SKM-1 treated with dmso at 0.1 percent for 144 hours (cell line): ENCODE measurements at regions not wholly inside any gene's neighbourhood (a gene's known extent, or its start where the extent isn't known, plus 50 kb on each side); places are given as distances from the start of the nearest gene placed in this dataset.

Experiments
- DNase-seq: peaks from one replicate; lab custom pipeline; 2025; ENCODE audit not compliant: unreplicated experiment; lab: John Stamatoyannopoulos, UW

DNA sequence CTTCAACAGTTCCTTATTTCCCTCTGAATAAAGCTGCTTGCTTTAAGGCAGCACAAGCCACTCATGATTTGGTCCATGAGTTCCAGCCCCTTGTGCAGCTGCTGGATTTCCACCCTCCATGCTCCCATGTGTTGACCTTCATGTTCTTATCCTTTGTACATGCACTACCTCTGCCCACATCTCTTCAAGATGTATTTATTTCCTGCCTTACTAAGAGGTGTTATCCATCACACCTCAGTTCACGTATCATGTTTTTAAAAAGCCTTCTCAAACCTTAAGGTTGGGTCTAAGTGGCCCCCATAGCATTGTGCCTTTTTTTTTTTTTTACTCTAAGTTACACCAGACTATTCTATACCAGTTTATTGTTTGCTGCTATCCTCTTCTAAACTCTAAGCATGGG, 107.7 kb downstream of the SIPA1L2 start:
- no peak for DNase-seq

DNA sequence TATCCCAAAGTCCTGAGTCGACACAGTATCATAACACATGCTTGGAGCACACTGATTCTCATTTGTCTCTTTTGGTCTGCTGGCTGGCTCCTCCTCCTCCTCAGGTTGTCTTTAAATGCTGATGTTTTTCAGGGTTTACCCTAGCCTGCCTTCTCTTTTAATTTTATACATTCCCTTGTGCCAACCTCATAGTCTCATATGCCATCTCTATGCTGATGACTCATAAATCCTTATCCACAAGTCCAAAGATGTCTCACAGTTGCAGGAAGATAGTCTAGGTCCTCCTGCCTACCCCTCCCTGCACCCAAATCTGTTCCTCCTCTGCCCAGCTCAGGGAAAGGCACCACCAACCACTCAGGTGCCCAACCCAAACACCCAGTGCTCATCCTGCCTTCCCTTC, 108.3 kb downstream of the SIPA1L2 start:
- DNase-seq, result no peak

DNA sequence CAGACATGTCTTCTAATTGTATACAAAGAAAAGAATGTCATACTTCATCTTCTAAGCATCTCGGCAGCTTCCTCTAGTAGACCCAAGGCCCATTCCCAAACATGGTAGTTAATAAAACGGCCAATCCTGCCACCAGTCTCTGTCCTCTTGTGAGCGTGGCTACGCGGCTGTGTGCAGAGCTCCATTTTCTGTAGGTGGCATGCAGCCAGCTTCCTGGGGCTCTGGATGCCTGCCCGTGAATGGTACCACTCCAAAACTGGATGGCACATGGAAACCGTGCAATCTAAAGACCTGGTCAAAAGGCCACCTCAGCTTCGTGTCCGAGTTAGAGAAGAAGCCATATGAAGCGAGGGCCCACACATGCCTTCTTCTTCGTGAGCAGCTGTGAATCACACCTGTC, 110.7 kb downstream of the SIPA1L2 start:
- no peak for DNase-seq

DNA sequence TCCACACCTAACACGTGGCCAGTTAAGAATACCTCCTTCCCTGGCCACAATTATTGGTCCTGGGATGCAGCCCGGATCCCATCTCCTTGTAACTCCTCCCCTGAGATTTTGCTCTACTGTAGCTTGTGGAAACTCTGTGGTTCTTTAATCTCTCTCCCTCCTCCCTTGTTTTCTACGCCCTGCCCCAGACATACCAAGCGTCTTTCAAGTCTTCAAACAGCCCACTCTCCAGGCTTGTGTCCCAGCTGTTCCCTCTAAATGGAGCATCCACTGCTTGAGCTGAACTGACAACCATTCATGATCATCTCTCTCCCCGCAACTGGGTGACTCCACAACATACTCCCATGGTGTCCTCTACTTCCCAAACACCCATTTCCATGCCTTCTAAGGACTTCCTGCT, 111.6 kb downstream of the SIPA1L2 start:
- DNase-seq, result no peak

DNA sequence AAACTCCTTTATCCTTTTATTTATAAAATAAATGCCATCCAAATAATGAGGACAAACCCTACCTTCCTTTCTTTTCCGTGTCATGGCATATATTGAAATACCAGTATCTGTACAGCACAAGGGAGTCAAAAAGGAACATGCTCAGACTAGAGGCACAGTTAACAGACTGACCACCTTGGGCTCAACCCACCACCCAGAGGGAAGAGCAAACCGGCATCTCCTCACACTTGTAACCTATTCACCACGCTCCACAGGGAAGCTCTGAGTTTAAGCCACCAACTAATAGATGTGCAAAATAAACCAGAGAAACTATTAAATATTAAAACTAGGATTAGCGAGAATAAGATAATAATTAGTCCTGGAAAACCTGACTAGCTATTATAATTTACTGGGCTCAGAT, 112.7 kb downstream of the SIPA1L2 start:
- no peak for DNase-seq

DNA sequence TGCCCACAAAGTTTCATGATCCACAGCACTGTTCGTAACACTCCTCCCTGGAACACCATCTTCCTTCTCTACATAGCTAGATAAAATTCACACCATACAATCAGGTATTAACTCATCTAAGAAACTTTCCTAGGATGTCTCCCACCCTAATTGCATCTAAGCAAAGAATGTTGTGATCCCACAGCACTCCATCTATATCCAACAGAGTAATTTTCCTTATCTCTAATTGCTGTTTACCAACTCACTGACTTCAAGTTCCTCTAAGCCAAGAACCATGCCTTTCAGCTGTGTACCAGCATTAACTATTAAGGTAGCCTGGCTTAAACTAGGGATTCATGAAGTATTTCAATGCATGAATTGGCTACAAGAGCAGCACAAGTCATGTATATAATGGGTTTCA, 114.2 kb downstream of the SIPA1L2 start:
- no peak for DNase-seq

DNA sequence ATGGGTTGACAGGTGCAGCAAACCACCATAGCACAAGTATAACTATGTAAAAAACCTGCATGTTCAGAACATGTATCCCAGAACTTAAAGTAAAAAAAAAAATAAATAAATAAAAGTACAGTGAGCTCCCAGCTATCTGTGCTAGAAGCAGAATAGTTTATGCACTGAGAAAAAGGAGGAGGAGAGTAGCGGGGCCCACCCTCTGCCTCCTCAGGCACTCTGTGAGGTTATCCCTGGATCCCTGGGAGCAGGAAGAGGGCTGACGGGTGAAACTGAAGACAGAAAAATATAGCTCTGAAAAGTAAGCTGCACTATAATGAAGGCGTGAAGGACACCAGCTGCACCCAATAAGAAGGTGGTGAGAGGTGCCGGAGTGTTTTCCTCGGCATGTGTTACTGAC, 117.2 kb downstream of the SIPA1L2 start:
- DNase-seq, result no peak

DNA sequence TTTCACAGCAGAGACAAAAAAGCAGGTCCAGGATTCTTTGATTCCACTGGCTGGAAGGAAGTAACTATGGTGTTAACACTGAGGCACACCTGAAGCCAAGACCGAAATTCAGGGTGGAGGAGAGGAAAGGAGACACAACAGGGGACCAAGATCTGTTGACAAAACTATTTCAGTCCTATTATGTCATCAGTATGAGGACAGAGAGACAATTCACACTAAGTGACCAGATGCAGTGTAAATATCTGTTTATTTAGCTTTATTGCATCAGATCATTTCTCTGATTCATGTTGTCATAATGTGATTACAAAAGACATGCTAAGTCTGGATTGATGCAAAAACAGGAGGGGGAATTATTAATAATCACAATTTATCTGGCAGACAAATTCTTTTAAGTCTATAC, 118.8 kb downstream of the SIPA1L2 start:
- DNase-seq, result no peak

DNA sequence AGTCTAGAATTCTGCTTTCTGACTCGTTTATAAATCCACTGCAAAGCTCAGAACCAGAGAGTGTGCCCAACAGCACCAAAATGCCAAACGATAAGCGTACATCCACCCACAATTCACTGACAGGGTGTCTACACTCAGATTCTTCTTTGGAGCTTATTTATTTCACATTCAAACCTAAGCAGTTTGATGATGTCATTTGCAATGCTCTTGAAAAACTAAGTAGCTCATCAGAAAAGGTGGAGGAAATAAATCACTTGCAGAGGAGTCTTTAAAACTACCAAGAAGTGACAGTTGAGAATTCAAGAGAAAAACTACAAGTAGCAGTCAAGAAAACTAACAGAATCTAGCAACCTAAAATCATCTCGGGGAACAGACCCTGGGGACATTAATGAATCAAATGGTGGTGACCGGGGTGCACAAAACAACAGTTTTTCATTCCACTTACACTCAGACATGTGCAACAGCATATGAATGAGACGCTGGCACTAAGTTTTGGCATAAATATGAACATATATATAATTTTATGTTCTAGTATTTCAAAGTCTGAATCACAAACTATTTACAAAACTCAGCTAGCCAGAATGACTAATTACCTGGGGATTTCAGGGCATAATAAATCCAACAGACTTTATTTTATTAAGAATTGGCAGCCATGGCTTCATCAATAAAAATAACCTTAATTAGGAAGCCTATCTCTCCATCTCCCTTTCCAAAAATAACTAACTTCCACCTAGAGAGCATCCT, 119.4 kb downstream of the SIPA1L2 start:
- no peak for DNase-seq

DNA sequence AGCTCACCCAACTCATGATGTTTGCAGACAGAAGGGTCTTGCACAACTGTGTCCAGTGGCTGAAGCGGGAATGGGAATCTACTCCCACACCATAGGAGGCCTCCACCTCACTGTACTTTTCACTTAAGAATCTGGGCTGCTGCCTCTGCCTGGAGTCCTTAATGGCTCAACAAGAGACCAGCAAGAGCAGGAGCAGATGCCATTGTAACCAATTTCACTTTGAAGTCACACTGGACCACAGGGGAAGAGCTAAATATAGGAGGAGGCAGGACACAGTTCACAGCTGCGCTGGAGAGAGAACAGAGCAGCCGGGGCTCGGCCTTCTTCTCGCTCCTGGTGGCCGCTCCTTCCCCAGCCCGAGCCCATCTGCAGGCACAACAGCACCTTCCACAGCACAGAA, 120.4 kb downstream of the SIPA1L2 start:
- no peak for DNase-seq

DNA sequence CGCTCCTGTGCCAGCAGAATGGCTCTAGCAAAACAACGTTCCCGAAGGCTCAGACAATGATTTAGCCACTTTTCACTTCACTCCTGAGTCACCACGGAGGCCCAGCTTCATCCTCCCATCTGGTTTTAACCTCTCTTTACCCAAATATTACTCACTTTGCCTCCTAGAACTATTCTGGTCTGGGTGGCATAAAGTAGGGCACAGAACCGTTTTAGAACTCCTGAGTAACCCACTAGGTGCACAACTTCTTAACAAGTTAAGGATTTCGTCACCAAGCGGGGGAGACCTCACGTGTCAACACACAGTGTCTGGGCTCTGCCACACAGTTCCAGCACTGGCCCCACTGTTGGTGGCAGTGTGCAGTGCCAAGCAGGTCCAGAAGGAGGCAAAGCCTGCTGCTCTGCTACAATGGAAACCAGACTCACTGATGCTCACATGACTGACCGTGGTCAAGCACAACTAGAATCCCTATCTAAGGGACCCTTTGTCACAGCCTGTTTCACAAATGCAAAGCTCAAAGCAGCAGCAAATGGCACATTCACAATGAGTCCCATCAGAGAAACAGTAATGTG, 121.7 kb downstream of the SIPA1L2 start:
- DNase-seq, result no peak

DNA sequence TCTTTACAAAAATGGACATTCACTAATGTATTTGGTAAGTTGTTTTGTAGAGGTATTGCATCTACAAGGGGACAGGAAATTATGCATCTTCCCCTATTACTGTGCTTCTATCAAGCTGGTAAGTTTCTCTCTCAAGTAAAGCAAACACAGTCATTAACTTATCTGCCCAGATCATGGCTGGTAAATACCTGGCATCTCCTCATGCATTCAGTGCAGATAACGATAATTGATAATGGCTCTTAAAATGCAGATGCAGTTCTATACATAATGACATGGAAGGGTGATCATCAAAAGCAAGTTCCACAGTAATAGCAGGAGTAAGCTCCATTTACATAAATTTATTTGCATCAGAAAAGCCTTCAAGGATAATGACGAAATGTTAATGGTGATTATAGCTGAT, 122.4 kb downstream of the SIPA1L2 start:
- DNase-seq, result no peak

DNA sequence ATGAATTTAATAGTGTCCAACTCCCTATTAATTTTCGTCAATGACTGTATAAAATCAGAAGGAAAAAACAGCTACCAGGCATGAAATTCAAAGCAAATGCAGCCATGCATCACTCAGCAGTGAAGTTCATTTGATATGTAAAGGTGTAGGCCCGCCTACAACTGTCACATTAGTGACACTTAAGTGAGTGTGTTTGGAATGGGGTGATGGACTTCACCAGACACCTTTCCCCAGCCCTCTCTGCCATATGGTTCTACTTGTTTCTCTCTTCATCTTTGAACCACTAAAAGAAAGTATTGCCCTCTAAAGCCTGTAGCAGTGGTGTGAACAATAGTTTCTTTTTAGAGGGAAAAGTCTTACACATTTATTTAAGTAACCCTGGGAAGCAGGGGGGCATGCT, 124.0 kb downstream of the SIPA1L2 start:
- DNase-seq, result no peak

DNA sequence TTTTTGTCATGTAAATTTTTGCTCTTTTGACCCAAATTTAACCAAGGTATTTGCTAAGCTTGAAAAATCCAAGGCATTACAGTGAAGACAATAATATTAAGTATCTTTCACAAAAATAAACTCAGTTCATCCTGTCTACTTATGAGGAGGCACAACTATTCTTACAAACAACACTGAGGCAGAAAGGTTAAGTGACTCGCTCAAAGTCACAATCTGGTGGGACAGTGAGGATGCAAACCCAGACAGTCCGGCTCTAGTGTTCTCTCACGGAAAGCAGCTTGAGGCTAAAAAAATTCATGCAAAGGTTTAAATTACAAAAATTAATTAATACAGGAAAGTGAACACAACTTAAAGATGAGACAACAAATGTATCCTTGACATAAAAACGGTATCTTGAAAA, 125.3 kb downstream of the SIPA1L2 start:
- no peak for DNase-seq

DNA sequence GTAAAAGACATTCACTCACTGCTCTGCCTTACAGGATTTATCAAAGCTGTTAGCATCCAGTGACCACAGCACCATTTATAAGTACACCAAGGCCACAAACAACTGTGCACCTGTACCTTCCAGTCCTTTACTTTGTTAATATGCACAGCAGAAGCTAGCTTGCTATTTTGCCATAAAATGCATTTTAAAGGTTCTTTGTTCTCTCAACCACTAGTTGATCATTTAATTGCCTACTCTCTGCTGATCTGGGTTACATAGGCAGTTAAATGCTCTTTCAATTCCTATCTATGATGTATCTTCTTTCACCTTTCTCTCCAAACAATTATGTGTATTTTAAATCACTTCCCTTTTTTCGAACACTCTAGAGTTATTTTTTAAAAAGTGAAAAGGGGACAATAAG, 126.4 kb downstream of the SIPA1L2 start:
- no peak for DNase-seq

DNA sequence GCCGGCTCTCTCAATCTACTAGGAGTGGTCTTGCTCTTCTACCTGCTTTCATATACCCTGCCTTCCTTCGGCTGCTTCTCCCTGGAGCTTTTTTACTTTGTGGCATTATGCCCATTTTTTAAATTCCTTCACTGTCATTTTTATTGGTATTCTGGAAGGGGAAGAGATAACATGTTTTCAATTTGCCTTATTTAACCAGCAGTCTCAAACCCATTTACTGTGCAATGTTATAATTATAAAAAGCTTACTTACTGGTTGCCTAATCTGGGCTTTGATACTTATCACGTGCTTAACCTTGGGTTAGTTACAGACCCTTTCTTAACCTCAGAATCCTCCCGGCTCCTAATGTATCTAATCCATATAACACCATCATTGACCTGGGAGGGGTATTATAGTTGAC, 128.1 kb downstream of the SIPA1L2 start:
- DNase-seq, result no peak

DNA sequence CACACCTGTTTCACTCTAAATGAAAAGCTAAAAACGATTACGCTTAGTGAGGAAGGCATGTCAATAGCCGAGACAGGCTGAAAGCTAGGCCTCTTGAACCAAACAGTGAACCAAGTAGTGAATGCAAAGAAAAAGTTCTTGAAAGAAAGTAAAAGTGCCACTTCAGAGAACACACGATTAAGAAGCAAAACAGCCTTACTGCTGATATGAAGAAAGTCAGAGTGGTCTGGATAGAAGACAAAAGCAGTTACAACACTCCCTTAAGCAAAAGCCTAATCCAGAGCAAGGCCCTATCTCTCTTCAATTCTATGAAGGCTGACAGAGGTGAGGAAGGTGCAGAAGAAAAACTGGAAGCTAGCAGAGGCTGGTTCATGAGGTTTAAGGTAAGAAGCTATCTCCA, 130.7 kb downstream of the SIPA1L2 start:
- no peak for DNase-seq

DNA sequence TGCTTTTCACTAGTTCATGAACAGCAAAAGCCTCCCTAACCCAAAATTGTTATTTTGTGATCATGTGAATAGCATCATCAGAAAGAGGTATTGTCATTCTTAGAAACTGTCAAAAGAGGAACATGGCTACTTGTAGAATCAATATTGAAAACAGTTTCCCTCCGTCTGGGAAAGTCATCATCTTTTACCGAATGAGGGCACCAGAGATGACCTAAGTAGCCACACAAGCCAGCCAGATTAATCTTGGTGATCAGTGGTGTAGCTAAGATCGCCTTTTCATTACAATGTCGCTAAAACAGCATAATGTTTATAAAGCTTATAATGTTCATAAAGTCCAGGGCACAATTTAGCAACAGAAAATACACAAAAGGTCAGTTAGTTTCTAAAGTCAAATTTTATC, 136.1 kb downstream of the SIPA1L2 start:
- DNase-seq, result no peak

DNA sequence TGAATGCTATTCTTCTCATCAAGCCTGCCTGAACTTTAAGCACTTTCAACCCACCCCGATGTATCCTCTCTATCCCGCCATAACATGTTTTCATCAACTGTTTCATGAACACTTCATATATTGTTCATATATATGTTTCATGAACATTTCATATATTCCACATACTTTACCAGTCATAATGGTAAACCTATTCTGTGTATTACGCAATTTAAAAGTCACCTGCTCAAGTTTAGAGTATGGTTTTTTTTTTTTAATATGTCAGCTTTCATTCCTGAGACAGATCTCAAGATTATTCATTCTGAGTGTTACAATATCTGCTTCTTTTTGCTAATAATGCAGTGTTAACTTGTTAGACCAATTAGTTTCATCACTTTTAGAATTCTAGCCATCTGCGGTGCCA, 140.7 kb downstream of the SIPA1L2 start:
- DNase-seq, result no peak

DNA sequence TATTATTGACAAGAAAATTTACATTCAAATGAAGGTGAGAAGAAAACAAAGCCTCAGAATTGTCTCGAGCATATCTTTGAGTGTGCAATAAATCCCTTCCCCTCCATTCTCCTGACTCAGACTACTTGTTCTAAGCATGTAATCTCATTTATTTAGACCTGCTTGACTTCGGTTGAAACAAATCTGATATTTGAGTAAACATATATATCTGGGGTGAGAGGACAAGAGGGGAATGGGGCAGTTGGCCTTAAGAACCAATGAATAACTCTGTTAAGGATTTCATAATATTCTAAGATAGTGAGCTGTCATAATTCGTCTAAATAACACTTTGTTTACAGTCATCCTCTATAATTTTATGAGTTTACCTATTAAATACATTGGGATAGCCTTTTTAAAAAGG, 142.7 kb downstream of the SIPA1L2 start:
- no peak for DNase-seq

DNA sequence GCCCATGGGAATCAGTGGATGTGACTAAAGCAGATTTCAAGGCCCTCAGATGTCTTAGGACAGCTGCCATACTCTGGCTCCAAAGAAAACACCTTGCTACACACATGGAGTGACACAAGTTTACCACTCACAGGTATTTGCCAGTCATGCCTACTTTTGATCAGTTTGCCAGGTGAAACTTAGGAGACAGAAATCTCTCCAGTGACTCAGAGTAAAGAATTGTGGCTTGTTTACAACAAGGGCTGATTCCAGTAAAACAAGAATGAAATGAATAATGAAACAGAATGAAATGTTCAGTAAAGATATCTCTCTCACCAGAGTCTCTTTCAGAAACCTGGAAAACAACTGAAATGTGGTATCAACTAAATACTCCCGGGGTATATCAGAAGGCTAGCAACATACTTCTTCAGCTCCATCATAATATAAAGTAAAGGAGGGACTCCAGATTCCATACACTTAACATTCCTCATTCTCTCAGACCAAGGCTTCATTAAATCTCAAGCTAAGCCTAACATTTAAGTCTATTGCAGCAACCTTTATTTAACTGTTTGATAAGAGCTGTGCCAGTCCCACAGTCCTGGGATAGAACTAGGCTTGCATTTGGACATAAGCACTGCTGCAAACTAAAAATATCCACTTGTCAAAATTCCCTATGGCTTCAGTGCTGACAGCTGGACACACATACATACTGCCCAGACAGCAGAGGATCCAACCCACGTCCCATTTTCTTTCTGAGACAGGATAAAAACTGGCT, 143.3 kb downstream of the SIPA1L2 start:
- no peak for DNase-seq

DNA sequence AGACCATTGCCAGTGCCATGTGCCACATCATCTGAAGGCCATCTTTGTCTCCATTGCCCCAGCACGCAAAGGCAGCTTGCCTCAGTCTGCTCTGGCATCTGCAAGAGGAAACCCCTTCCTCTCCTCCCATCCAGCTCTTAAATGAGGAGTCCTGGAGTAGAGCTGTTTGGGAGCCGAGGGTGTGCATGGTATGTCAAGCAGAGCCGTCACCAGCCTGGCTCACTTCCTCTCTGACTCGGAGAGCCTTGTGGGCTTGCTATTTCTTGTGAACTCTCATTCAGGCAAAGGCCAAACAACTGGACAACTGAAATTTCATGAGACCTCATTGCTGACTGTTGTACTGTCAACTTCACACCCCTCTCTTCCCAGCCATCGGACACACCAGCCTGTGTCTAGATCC, 143.9 kb downstream of the SIPA1L2 start:
- DNase-seq, result no peak
